NB4 (cell line): ENCODE measurements at regions not wholly inside any gene's neighbourhood (a gene's known extent, or its start where the extent isn't known, plus 50 kb on each side); places are given as distances from the start of the nearest gene placed in this dataset.

Source experiments
- CTCF ChIP-seq: IDR thresholded peaks from one replicate; pipeline ENCODE4 v1.5.1; 2012; ENCODE audit warnings: low read depth, low read length
- POLR2A ChIP-seq: IDR thresholded peaks from 2 replicates; pipeline ENCODE4 v1.6.1; 2011; ENCODE audit warnings: mild to moderate bottlenecking; ENCODE audit not compliant: insufficient read length; ENCODE audit errors: extremely low read depth

GRCh38 chr4:35993606-35994005 is 250.7 kb downstream of the ARAP2 start:
- TF ChIP-seq POLR2A (no peak), CTCF (no peak)
